ENCODE measurements at regions not wholly inside any gene's neighbourhood (a gene's known extent, or its start where the extent isn't known, plus 50 kb on each side); places are given as distances from the start of the nearest gene placed in this dataset.

DNA sequence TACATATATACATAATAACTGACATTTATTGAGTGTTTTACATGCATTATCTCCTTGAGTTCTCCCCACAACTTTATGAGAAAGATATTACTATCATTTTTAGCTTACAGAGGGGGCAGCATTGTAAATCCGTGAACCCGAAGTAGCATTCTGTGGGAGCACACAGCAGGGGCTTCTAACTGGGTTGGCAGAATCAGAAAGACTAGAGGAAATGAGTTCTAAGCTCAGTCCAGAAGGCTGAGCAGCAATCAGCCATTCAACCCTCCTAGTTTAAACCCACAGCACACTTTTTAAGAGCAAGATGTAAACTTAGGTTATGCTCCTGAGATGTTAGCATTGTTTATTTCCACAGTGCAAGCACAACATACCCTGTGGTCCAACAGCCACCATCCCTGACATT, 177.2 kb downstream of the TMEM38B start:
- no peak overlapping the region for H4K5ac ChIP-seq (ENCODE audit: insufficient read length, low read depth, low read length)
- H3K9me3 Mint-ChIP-seq, result no peaks in the 10 kb centered on the region
- H3K79me2 ChIP-seq (ENCODE audit: insufficient read depth, low read length), result no peaks in the 10 kb centered on the region
- H3K27me3 ChIP-seq (ENCODE audit: insufficient read depth, low read length), result no peaks in the 10 kb centered on the region
- H3K23me2 ChIP-seq (ENCODE audit: insufficient read length, low read depth, low read length, poor library complexity, severe bottlenecking), result no peaks in the 10 kb centered on the region
- no peak overlapping the region for H2BK20ac ChIP-seq (ENCODE audit: low read depth, low read length, poor library complexity, severe bottlenecking)
- H3K36me3 Mint-ChIP-seq (ENCODE audit: insufficient read depth in 1 of 3, low read depth in 3 of 3), result no peaks in the 10 kb centered on the region
- H3K27ac ChIP-seq (ENCODE audit: insufficient read length, low read depth, low read length), result no peak overlapping the region
- no peak overlapping the region for H4K8ac ChIP-seq (replicated peaks; ENCODE audit: insufficient read length, low read depth, low read length)
- no CpG with 5 or more reads among the region's 2 CpGs for WGBS (ENCODE audit: extremely low coverage, insufficient read length, low lambda C conversion rate)
- no peaks in the 10 kb centered on the region for H3K79me1 ChIP-seq (ENCODE audit: insufficient read depth, low read depth, low read length, poor library complexity, severe bottlenecking)
- TF ChIP-seq, protein P1, sequence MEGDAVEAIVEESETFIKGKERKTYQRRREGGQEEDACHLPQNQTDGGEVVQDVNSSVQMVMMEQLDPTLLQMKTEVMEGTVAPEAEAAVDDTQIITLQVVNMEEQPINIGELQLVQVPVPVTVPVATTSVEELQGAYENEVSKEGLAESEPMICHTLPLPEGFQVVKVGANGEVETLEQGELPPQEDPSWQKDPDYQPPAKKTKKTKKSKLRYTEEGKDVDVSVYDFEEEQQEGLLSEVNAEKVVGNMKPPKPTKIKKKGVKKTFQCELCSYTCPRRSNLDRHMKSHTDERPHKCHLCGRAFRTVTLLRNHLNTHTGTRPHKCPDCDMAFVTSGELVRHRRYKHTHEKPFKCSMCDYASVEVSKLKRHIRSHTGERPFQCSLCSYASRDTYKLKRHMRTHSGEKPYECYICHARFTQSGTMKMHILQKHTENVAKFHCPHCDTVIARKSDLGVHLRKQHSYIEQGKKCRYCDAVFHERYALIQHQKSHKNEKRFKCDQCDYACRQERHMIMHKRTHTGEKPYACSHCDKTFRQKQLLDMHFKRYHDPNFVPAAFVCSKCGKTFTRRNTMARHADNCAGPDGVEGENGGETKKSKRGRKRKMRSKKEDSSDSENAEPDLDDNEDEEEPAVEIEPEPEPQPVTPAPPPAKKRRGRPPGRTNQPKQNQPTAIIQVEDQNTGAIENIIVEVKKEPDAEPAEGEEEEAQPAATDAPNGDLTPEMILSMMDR (conservative IDR thresholded peaks at IDR 0.05), result no peak
- H3K56ac ChIP-seq (ENCODE audit: insufficient read length, low read depth, low read length), result no peak overlapping the region
- H3K4me2 ChIP-seq (ENCODE audit: insufficient read depth, insufficient read length, low read length), result no peak overlapping the region
- H3K9ac ChIP-seq (ENCODE audit: extremely low read depth, insufficient read length, low read length), result no peak overlapping the region
- H3K18ac ChIP-seq (ENCODE audit: insufficient read length, low read depth, low read length), result no peak overlapping the region
- H3K14ac ChIP-seq (ENCODE audit: insufficient read depth, low read length), result no peak overlapping the region
- no peaks in the 10 kb centered on the region for H4K20me1 ChIP-seq (ENCODE audit: control insufficient read depth, insufficient read depth, insufficient read length)
- H3K27ac Mint-ChIP-seq, result no peak overlapping the region
- H3K27me3 Mint-ChIP-seq (ENCODE audit: low read depth), result no peaks in the 10 kb centered on the region
- peaks cover 0 to 8% of the 10 kb centered on the region in 2 experiments; a peak in 2 of 4 replicates for H3K4me1 Mint-ChIP-seq
- no peak overlapping the region for H3T11ph ChIP-seq (ENCODE audit: low read length)
- no peak overlapping the region for H2BK12ac ChIP-seq (ENCODE audit: insufficient read length, low read depth, low read length)
- no peak overlapping the region for H2BK120ac ChIP-seq (ENCODE audit: low read depth, low read length, poor library complexity, severe bottlenecking)
- no peak overlapping the region for H2AK5ac ChIP-seq (ENCODE audit: insufficient read length, low read length)
- no peak overlapping the region for H2BK15ac ChIP-seq (ENCODE audit: low read depth, low read length)
- H2AFZ ChIP-seq (ENCODE audit: low read length), result no peak overlapping the region
- H3K4me3 Mint-ChIP-seq, result no peak overlapping the region
- H3K9me3 ChIP-seq (ENCODE audit: control insufficient read depth, low read depth, low read length), result no peaks in the 10 kb centered on the region
- no peak overlapping the region for H3K23ac ChIP-seq (ENCODE audit: insufficient read length, low read depth, low read length)
- DNase-seq, result no peak
- H2BK5ac ChIP-seq (ENCODE audit: insufficient read length, low read length), result no peak overlapping the region
- peaks cover 2% of the 10 kb centered on the region; the same call in 1 of the 2 replicates for H3K4me1 ChIP-seq (ENCODE audit: insufficient read depth, low read length)
- H4K91ac ChIP-seq (ENCODE audit: insufficient read length, low read depth, low read length), result no peak overlapping the region
- H3K4ac ChIP-seq (ENCODE audit: low read depth, low read length), result no peak overlapping the region

All from H9 (cell line).